GM12874 (cell line): ENCODE measurements at regions not wholly inside any gene's neighbourhood (a gene's known extent, or its start where the extent isn't known, plus 50 kb on each side); places are given as distances from the start of the nearest gene placed in this dataset.

Source experiments
- TF ChIP-seq, protein P1 (sequence below): IDR thresholded peaks from 2 replicates; pipeline ENCODE4 v1.5.1; 2011; ENCODE audit warnings: low read depth, mild to moderate bottlenecking, control low read depth, low read length, moderate library complexity; ENCODE audit not compliant: insufficient read depth

DNA sequence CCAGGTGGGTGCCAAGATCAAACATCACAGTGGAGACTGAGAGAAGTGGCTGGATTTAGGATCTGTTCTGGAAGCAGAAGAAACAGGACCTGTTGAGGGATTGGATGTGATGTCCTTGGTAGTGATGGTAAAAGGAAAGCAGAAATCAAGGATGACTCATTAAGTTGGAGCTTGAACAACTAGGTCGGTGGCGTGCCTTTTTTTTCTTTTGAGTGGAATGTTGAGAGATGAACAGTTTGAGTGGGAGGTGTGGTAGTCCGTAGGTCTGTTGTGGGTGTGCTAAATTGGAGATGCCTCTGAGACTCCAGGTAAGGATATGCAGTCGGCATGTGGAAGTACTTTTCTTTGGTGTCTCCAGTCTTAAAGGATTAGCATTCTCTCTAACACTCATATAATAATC lies 92.1 kb upstream of the IL12B start:
- TF ChIP-seq, protein P1, sequence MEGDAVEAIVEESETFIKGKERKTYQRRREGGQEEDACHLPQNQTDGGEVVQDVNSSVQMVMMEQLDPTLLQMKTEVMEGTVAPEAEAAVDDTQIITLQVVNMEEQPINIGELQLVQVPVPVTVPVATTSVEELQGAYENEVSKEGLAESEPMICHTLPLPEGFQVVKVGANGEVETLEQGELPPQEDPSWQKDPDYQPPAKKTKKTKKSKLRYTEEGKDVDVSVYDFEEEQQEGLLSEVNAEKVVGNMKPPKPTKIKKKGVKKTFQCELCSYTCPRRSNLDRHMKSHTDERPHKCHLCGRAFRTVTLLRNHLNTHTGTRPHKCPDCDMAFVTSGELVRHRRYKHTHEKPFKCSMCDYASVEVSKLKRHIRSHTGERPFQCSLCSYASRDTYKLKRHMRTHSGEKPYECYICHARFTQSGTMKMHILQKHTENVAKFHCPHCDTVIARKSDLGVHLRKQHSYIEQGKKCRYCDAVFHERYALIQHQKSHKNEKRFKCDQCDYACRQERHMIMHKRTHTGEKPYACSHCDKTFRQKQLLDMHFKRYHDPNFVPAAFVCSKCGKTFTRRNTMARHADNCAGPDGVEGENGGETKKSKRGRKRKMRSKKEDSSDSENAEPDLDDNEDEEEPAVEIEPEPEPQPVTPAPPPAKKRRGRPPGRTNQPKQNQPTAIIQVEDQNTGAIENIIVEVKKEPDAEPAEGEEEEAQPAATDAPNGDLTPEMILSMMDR = no peak

DNA sequence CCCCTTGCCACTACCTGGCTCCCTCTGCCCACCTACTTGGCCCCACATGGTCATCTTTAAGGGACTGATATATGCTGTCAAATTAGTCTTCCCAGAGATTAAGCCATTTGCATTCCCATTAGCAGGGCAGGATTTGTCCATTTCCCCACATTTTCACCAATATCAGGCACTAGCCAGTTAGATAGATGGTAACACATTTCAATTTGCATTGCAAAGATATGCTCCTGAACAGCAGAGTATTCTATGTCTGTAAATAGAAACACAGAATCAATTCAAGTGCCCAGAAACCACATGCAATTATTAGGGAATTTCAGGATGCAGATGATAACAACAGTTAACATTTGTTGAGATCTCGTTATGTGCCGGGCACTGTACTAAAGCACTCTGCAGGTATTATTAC lies 92.6 kb upstream of the IL12B start:
- TF ChIP-seq, protein P1 = no peak

DNA sequence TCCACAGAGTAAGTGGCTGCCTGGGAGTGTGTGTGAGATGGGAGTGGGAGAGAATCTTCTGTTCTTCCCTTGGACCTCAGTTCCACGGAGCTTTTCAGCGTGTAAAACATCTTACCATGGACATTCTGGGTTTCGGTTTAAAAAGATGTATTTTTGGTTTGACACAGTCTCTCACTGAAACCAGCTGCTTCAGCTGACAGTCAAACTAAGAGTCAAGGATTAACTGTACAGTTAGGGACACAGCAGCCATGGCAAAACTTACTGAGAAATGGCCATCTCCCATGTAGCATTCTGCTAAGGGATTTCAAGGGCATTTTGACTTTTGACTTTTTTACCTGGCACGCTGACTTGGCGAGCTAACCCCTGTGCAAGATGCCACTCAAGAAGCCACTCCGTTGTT lies 93.8 kb upstream of the IL12B start:
- TF ChIP-seq, protein P1 = no peak

DNA sequence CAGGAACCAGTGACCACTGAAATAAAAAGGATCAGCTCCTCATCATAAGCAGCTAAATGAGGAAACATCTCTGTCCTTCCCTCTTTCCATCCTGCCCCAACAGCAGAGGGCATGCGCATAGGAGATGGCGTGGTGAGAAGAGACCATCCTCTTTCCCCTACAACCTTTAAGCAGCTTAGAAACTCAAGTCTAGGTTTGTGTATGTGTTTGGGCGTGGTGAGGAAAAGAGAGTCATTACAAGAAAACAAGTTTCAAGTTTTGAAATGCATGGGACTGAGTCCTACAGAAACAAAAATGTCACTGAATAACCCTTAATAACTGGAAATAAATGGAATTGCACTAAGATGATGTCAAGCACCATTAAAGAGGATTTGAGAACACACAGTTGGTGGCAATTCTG lies 96.4 kb upstream of the IL12B start:
- TF ChIP-seq, protein P1 = no peak

DNA sequence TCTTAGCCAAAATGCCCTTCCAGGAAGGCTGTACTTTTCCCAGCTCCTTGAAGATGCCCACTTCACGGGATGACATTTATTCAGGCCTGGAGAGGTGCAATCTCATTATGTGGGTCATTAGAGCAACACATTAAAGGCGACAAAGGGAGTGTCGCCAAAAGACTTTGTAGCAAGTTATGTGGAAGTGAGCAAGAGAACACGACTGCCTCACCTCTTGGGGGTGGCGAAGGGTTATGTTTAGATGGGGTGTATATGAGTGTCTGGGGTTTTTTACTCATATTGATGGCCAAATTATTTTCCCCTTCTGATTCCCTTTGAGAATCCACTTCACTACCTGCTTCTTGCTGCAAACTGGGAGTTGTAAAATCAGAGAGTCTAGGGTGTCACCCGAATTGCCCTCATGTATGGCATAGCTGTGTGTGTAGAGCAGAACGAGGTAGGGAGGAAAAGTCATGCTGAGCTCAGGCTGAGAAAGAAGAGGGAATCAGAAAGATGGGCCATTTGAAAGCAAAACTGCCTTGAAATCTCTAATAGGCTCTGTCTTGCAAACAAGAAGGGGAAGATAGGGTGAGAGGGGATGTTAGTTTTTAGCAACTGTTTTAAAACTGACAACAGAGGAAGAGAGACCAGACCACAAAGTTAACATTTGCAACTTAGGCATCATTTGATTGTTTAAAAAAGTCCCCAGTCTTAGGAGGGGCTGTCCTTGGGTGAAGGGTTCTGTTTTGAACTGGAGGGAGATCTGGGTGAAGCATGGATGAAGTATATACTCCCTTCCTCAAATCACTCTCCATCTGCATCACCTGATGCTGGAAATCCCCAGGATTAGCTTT lies 97.1 kb upstream of the IL12B start:
- TF ChIP-seq, protein P1 = no peak

DNA sequence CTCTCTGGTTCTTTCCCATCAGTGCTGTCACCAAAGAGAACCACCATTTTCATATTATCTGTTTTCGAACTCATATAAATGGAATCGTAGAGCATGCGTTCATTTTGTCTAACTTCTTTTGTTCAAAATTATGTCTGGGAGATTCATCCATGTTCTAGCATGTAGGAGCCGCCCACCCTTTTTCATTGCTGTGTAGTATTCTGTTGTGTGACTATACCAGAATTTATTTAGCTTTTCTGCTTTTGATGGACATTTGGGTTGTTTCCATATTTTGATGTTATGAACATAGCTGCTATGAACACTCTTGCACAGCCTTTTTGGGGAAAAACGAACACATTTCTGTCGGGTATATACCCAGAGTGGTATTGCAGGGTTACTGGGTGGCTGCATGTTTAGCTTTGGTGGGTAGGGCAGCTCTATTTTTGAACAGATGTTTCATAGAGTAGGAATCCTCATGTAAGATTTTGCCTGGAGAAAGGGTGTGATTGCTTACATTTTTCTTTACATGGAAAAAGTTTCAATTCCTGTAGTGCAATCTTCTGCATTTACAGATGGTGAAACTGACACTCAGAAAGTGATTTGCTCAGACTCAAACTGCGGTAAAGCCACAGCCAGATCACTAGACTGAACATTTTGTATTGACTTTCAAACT lies 100.2 kb upstream of the IL12B start:
- TF ChIP-seq, protein P1 = no peak

DNA sequence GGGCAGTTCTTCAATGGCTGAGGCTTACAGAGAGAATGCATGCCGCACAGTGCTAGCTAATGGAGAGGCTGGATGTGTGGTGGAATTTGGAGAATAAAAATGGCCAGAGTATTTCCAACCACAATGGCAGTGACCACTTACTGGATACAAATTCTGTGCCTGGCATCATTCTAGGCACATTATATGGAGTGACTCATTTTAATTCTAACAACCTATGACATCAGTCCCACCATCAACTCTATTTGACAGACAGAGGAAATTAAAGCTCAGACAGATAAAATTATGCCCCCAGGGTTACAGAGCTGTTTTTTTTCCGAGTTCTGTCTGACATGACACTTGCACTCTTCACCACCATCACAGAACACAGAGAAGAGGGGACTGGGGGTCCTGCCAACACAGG lies 105.6 kb upstream of the IL12B start:
- TF ChIP-seq, protein P1 = no peak
